ENCODE measurements at regions not wholly inside any gene's neighbourhood (a gene's known extent, or its start where the extent isn't known, plus 50 kb on each side); places are given as distances from the start of the nearest gene placed in this dataset.

DNA sequence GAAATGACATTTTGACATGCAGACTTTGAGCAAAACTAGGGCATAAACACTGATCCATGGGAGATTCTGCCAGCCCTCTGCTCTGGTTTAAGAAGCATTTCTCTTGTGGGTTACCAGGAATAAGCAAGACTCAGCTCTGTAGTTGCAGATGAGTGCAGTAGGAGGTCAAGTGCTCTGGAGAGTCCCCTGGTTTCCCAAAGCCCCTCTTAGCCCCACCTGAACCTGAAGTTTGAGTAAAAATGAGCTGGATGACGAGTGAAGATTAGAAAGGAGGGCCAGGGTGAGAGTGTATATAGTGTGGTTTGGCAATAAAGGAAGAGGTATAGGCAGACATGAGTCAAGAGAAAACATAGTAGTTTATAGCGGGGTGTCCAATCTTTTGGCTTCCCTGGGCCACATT lies 220.3 kb downstream of the ARL4A start:
- TF ChIP-seq, protein P1, sequence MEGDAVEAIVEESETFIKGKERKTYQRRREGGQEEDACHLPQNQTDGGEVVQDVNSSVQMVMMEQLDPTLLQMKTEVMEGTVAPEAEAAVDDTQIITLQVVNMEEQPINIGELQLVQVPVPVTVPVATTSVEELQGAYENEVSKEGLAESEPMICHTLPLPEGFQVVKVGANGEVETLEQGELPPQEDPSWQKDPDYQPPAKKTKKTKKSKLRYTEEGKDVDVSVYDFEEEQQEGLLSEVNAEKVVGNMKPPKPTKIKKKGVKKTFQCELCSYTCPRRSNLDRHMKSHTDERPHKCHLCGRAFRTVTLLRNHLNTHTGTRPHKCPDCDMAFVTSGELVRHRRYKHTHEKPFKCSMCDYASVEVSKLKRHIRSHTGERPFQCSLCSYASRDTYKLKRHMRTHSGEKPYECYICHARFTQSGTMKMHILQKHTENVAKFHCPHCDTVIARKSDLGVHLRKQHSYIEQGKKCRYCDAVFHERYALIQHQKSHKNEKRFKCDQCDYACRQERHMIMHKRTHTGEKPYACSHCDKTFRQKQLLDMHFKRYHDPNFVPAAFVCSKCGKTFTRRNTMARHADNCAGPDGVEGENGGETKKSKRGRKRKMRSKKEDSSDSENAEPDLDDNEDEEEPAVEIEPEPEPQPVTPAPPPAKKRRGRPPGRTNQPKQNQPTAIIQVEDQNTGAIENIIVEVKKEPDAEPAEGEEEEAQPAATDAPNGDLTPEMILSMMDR (IDR thresholded peaks at IDR 0.05), result no peak
- no peak for TF ChIP-seq EP300 (IDR thresholded peaks at IDR 0.05)
- no peak for TF ChIP-seq POLR2A (IDR thresholded peaks at IDR 0.05)
- TF ChIP-seq POLR2AphosphoS5 (IDR thresholded peaks at IDR 0.05), result no peak

All from suprapubic skin (tissue), 4 donors.